DMS79 treated with DMSO at 0.1 percent for 48 hours (cell line): ENCODE measurements at regions not wholly inside any gene's neighbourhood (a gene's known extent, or its start where the extent isn't known, plus 50 kb on each side); places are given as distances from the start of the nearest gene placed in this dataset.

Experiments
- DNase-seq: peaks from one replicate; lab custom pipeline; 2025; lab: John Stamatoyannopoulos, UW

DNA sequence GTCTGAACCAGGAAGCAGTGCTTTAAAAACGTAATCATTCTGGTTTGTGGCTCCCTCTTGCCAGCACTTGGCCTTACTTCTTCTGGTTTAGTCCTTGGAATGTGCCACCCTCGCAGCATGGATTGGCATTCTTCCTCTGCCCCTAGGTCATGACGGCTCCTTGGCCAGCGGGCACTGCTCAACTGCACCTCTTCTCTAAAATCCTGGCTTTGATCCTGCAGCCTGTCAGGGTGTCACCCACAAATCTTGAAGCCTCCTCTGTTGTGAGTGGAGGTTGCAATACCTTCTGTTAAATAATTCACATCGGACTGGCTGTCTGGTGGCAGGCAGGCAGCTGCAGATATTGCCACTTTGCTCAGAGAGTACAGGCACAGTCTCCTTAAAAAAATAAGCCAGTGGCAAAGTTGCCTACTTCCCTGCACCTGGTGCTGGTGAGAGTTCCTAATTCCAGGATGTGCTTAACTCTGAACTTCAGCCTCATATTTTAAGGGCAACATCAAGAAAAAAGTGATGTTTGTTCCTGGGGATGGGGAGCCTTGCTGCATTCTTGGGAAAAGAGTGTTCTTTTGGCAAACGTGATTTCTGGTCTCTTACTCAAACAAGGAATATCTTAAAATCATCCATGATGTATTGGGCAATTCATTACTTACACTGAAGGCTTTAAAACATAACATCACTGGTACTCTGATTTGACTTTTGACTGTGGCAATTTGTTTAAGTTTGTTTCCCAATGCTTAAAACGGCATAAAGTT is 179.8 kb downstream of the FOXA2 start:
- no peak for DNase-seq

DNA sequence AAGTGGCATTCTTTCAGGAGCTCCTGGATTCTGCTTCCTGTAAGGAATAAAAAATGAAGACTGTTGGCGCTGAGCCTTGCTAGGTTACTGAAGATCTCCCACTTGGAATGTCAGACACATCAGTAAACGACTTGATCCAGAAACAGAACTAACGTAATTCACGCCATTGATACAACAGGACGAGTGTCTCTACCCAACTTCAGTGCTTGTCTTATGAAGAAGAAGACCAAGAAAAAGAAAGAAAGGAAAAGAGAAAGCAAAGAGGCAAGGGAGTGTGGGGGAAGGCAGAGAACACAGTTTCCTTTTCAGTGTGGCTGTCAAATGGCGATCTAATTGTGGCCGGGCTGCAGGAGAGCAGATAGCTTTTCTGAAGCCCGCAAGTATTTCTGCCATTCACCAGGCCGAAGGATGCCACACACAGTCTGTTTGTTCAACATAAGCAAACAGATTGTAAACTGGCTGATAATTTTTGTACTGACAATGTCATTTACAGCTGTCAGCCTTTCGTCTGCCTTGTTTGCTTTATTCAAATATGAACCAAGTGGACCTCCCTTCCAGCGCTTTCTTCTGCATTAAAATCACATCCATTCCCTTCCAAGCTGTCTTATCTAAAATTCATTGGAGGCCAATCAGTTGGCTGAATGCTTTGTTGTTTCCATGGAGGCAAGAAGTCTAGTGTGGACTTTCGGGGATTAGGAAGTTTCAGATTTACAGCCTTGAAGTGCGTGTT is 180.6 kb downstream of the FOXA2 start:
- no peak for DNase-seq

DNA sequence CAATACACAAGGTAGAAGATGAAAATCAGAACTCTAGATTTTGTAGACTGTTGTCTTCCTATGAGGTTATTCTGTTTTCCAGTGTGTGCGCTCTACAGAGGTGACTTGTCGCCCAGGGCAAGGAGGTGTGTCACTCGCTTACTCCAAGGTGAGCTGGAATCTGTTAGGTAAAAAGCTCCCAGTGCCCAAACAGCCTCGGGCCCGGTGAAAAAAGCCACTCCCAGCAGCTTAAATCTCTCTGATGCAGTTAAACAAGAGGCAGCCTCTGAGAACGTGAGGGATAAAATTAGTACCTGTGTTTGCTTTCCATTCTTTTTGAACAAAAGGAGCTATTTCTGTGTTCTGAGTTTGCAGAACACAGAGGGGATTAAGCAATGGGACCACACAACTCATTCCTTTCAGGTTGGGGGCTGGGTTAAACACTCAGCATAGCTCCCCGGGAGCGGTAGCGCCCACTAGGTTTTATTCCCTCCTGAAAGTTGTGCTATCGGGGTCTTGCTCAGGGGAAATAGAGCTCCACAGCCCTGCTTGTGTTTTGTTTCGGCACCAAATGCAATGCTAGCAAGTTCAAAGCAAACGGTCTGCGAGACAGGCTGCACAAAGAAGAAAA is 181.2 kb downstream of the FOXA2 start:
- no peak for DNase-seq

DNA sequence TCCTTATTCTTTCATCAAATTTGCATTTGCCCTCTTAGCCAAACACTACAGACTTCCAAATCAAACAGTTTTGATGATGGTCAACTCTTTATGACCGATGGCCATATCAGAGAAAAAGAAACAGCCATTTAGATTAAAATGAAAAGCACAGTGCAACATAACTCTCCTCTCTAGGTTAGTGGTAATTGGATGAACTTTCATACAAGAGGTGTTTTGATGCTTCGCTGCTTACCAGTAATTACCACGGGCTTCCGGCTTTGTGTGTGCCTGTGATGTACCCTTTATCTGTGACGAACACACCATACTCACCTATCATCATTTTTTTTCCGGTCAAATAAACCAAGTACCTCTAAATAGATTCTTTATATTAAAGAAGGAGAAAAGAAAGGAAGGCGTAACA is 181.8 kb downstream of the FOXA2 start:
- DNase-seq: no peak

GRCh38 chr20:22400440-22400839 is 183.9 kb downstream of the FOXA2 start:
- DNase-seq: no peak

DNA sequence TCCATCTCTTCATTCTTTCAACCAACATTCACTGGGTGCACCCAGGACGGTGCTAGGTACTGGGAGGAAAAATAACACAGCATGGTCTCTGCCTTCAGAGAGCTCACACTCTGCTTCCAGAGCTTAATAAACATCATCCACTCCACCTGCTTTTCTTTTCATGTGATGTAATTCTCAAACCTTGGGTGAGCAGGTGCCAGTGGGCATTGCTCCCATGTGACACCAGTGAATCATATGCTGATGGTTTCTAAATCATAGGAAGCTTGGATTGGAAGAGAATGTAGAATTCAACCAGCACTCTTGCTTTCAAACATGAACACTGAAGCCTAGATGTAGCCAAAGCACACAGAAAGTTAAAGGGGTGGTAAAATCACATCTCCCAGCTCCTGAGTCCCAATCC is 189.8 kb downstream of the FOXA2 start:
- no peak for DNase-seq

- no peak for DNase-seq
Measured at GRCh38 chr20:22390543-22390903, 193.8 kb downstream of the FOXA2 start.

GRCh38 chr20:22389836-22390542 is 194.4 kb downstream of the FOXA2 start:
- no peak for DNase-seq

GRCh38 chr20:22387452-22387851 is 196.9 kb downstream of the FOXA2 start:
- no peak for DNase-seq

GRCh38 chr20:22386306-22386623 is 198.1 kb downstream of the FOXA2 start:
- no peak for DNase-seq

GRCh38 chr20:22385602-22386305 is 198.6 kb downstream of the FOXA2 start:
- DNase-seq: no peak

DNA sequence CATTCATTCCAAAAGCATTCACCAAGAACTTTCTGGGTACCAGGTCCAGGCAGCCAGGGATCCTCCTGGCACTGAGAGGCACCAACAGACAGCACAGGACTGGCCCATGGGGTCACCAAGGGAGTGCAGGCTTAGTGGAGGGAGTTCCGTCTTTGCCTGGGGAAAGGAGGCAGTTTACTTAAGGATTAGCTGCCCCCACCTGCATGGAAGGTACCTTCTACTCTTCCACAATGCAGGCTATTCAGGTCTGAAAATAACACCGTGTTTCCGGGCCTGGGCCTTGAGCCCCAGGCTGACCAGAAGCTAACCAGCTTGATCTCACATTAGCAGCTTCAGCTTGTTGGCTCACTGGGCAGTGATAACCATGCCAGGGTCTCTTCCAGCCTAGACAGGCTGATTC is 199.4 kb downstream of the FOXA2 start:
- DNase-seq: no peak

GRCh38 chr20:22383156-22383555 is 201.2 kb downstream of the FOXA2 start:
- DNase-seq: no peak

- no peak for DNase-seq
Measured at GRCh38 chr20:22382742-22383141, 201.6 kb downstream of the FOXA2 start.

DNA sequence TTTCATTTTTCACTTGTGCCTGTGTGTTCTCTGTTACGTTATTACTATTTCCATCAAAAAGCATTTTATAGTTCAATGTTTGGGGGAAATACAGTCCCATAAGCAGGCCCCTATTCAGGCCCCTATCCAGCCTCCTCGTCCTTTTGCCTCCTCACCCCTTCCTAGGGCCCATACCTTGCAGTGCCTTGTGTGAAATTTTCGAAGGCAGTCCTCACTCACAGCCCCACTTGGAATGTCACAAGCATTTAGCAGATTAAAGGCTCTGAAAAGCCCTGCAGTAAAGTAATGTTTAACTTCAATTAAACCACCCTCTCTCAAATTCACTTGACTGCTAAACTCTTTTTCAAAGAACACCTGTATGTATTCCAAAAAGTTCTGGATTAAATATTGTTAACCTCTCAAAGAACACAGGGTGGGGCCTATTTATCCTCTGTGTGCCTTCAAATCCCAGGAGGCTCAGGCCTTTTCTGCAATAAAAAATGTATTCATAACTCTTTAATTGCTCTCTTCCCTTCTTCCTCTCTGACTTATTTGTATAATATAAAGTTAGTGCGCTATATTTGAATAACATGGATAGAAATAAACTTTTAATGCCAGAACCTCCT is 202.5 kb downstream of the FOXA2 start:
- DNase-seq: no peak

GRCh38 chr20:22379472-22379871 is 204.9 kb downstream of the FOXA2 start:
- DNase-seq: no peak

- no peak for DNase-seq
Measured at GRCh38 chr20:22374678-22375590, 209.4 kb downstream of the FOXA2 start.

- no peak for DNase-seq
Measured at GRCh38 chr20:22374066-22374465, 210.3 kb downstream of the FOXA2 start.

DNA sequence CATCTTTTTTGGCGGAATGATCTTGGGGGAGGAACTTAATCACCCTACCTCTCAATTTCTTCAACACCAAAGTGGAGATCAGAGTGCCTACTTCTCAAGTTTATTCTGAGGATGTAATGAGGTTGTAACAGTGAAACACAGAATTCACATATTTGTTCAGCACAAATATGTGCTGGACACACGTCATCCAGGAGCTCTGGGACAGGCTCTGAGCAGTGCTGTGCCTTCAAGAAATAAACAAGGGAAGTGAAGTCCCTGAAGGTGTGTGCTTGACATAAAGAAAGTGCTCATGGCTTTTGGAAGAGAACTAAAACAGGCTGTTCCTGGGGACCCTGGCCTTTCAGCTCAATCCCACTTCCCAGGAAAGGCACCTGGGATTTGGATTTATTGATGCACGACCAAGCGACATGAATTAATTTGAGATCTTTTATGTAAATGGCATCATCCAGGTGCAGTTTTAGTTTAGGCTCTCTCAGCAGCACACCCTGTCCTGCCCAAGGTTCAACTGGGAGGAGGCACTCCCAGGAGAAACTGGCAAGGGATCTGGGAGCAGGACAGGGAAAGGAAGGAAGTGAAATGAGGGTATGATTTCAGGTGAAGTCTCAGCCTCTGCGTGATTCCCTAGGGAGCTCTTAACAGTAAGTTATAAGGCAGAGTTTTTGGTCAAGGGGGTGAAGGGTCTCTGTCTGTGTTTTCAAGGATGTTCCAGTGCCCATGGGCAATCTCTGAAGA is 211.0 kb downstream of the FOXA2 start:
- DNase-seq: no peak

GRCh38 chr20:22371843-22372242 is 212.5 kb downstream of the FOXA2 start:
- DNase-seq: no peak
